PC-9 (cell line): ENCODE measurements at regions not wholly inside any gene's neighbourhood (a gene's known extent, or its start where the extent isn't known, plus 50 kb on each side); places are given as distances from the start of the nearest gene placed in this dataset.

ENCODE experiments used
- BruUV-seq: library from RNA; stranded (reverse); fragments of 400-500 nt; replicated peaks from 2 replicates; lab custom pipeline; 2021; lab: Mats Ljungman, UMichigan
- CTCF ChIA-PET: fragments of 300-600 bp; sonication (Branson Sonifier 250); formaldehyde crosslinking; loops from one replicate; lab custom pipeline; 2022; ENCODE audit warnings: antibody characterized with exemption; lab: Charles Lee
- POLR2A ChIA-PET: fragments of 300-600 bp; sonication (Branson Sonifier 250); formaldehyde crosslinking; loops from one replicate; lab custom pipeline; 2022; ENCODE audit warnings: antibody characterized with exemption; ENCODE audit not compliant: unreplicated experiment; lab: Charles Lee
- DNase-seq, 2 experiments: peaks; one replicate each; pipeline versions ENCODE4 v3.0.0 to v3.0.0-alpha.2; 2015 to 2022; ENCODE audit warnings: mixed read lengths in 1 of 2
- H2AFZ ChIP-seq: fragments of 200-600 bp; sonication (generic); 2 replicates; pipeline ENCODE4 v1.8.1; 2017; ENCODE audit warnings: antibody characterized with exemption
- H3F3A ChIP-seq: fragments of 200-600 bp; sonication (generic); 2 replicates; pipeline ENCODE4 v1.8.1; 2017; ENCODE audit warnings: antibody characterized with exemption, mild to moderate bottlenecking, low read depth; ENCODE audit not compliant: insufficient read depth
- H3K27ac ChIP-seq: fragments of 200-600 bp; sonication (generic); 2 replicates; pipeline ENCODE4 v1.6.1; 2016; ENCODE audit warnings: mixed run types
- H3K27me3 ChIP-seq: fragments of 200-600 bp; sonication (generic); 2 replicates; pipeline ENCODE4 v1.6.1; 2016; ENCODE audit warnings: low read depth, mixed run types; ENCODE audit not compliant: insufficient read depth
- H3K36me3 ChIP-seq: fragments of 200-600 bp; sonication (generic); 2 replicates; pipeline ENCODE4 v1.6.1; 2016; ENCODE audit warnings: low read depth, mixed run types
- H3K4me1 ChIP-seq: fragments of 200-600 bp; sonication (generic); replicated peaks from 2 replicates; pipeline ENCODE4 v1.6.1; 2016; ENCODE audit warnings: mixed run types; ENCODE audit not compliant: insufficient read depth
- H3K4me2 ChIP-seq: fragments of 200-600 bp; sonication (generic); 2 replicates; pipeline ENCODE4 v1.6.1; 2017; ENCODE audit warnings: mixed run types
- H3K4me3 ChIP-seq: fragments of 200-600 bp; sonication (generic); 2 replicates; pipeline ENCODE4 v1.6.1; 2016; ENCODE audit warnings: mixed run types
- H3K79me2 ChIP-seq: fragments of 200-600 bp; sonication (generic); 2 replicates; pipeline ENCODE4 v1.6.1; 2017; ENCODE audit warnings: low read depth, mixed run types
- H3K9me2 ChIP-seq: fragments of 200-600 bp; sonication (generic); 2 replicates; pipeline ENCODE4 v1.8.1; 2017; ENCODE audit warnings: mild to moderate bottlenecking; ENCODE audit not compliant: insufficient read depth
- H3K9me3 ChIP-seq: fragments of 200-600 bp; sonication (generic); 2 replicates; pipeline ENCODE4 v1.8.1; 2016; ENCODE audit warnings: low read depth; ENCODE audit not compliant: insufficient read depth
- H4K20me1 ChIP-seq: fragments of 200-600 bp; sonication (generic); 2 replicates; pipeline ENCODE4 v1.8.1; 2017; ENCODE audit not compliant: insufficient read depth
- CTCF ChIP-seq: fragments of 200-600 bp; sonication (generic); conservative IDR thresholded peaks from 2 replicates; pipeline ENCODE4 v1.6.1; 2017; ENCODE audit warnings: mixed run types, antibody characterized with exemption, mild to moderate bottlenecking, moderate library complexity
- EZH2 ChIP-seq: fragments of 200-600 bp; sonication (generic); IDR thresholded peaks from 2 replicates; pipeline ENCODE4 v1.8.0; 2017; ENCODE audit warnings: antibody characterized with exemption, low read depth
- intact Hi-C: fragments of 100-400 bp; cut with micrococcal nuclease; formaldehyde crosslinking; loops from one replicate; pipeline ENCODE4 v1.10.0; 2022; ENCODE audit not compliant: unreplicated experiment

GRCh38 chrX:10903523-10903922 lies 207.6 kb upstream of the HCCS start:
- Histone ChIP-seq H3K4me2 (no peak overlapping the region), H3K4me1 (no peaks in the 10 kb centered on the region; the same call in 1 of the 2 replicates), H2AFZ (no peak overlapping the region), H3K9me2 (no peaks in the 10 kb centered on the region), H3K4me3 (no peak overlapping the region), H3K79me2 (no peaks in the 10 kb centered on the region), H3K9me3 (no peaks in the 10 kb centered on the region), H3K27me3 (no peaks in the 10 kb centered on the region), H3F3A (no peaks in the 10 kb centered on the region), H3K36me3 (no peaks in the 10 kb centered on the region), H3K27ac (no peak overlapping the region), H4K20me1 (no peaks in the 10 kb centered on the region)
- TF ChIP-seq EZH2: no peak
- no peak for TF ChIP-seq CTCF
- no peak for DNase-seq
- intact Hi-C loops: loop anchor here (5.0 kb wide), 1 partner anchor 159 kb away; no protein-coding TSS in a partner anchor
- BruUV-seq: no TSS peak
- POLR2A ChIA-PET: no interaction called here
- CTCF ChIA-PET: no interaction called here

DNA sequence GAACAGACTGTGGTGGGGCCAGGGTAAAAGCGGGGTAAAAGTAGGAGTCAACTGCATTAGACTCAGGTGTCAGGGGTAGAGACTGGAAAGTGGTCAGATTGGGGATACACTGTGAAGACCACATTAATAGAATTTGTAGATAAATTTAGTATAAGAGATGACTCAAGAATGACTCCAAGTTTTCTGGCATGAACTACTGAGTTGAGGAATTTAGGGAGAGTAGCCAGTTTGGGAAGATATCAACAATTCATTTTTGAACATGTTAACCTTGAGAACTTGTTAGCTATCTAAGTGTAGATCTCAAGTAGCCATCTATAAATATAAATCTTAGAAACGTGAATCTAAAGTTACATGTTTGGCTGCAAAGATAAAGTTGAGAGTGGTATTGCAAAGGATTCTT lies 206.9 kb upstream of the HCCS start:
- H3K4me2 ChIP-seq: no peak overlapping the region
- no peak overlapping the region for H3K27ac ChIP-seq
- TF ChIP-seq EZH2 (no peak), CTCF (no peak)
- no peaks in the 10 kb centered on the region for H3K9me3 ChIP-seq
- POLR2A ChIA-PET: interaction anchor here (0.6 kb wide), 1 partner anchor 577 kb away, joined by 3 read pairs; no protein-coding TSS in a partner anchor
- no peaks in the 10 kb centered on the region for H3K9me2 ChIP-seq
- no peaks in the 10 kb centered on the region for H3K36me3 ChIP-seq
- H2AFZ ChIP-seq: no peak overlapping the region
- CTCF ChIA-PET: no interaction called here
- no peaks in the 10 kb centered on the region; the same call in 1 of the 2 replicates for H3K4me1 ChIP-seq
- H3K27me3 ChIP-seq: no peaks in the 10 kb centered on the region
- no peak for DNase-seq
- no peaks in the 10 kb centered on the region for H3K79me2 ChIP-seq
- no peaks in the 10 kb centered on the region for H4K20me1 ChIP-seq
- no peak overlapping the region for H3K4me3 ChIP-seq
- no peaks in the 10 kb centered on the region for H3F3A ChIP-seq
- no TSS peak for BruUV-seq
- intact Hi-C loops: loop anchor here (5.0 kb wide), 1 partner anchor 158 kb away; no protein-coding TSS in a partner anchor

DNA sequence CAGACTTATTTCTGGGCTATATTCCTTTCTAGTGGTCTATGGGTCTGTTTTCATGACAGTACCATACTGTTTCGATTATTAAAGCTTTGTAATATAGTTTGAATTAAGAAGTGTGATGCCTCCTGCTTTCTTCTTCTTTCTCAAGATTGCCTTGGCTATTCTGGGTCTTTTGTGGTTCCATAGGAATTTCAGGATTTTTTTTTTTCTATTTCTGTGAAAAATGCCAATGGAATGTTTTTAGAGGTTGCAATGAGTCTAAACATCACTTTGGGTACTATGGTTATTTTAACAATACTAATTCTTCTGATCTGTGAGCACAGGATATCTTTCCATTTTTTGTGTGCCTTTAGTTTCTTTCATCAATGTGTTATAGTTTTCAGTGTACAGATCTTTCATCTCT lies 204.3 kb upstream of the HCCS start:
- no peaks in the 10 kb centered on the region for H3K9me3 ChIP-seq
- intact Hi-C loops: no loop called here
- no peaks in the 10 kb centered on the region for H3K79me2 ChIP-seq
- no peaks in the 10 kb centered on the region for H3K9me2 ChIP-seq
- no peaks in the 10 kb centered on the region for H3F3A ChIP-seq
- no peak overlapping the region for H3K4me2 ChIP-seq
- no peaks in the 10 kb centered on the region for H3K4me1 ChIP-seq
- BruUV-seq: no TSS peak
- H3K27me3 ChIP-seq: no peaks in the 10 kb centered on the region
- TF ChIP-seq EZH2: no peak
- no peak overlapping the region for H3K27ac ChIP-seq
- ChIA-PET CTCF (no interaction called here), POLR2A (no interaction called here)
- no peak for DNase-seq
- H2AFZ ChIP-seq: no peak overlapping the region
- no peak overlapping the region for H3K4me3 ChIP-seq
- H4K20me1 ChIP-seq: no peaks in the 10 kb centered on the region
- H3K36me3 ChIP-seq: no peaks in the 10 kb centered on the region

- H3K4me3 ChIP-seq: no peak overlapping the region
- POLR2A ChIA-PET: no interaction called here
- H3K4me2 ChIP-seq: no peak overlapping the region
- intact Hi-C loops: no loop called here
- no peaks in the 10 kb centered on the region for H4K20me1 ChIP-seq
- no peaks in the 10 kb centered on the region for H3F3A ChIP-seq
- no peak for TF ChIP-seq CTCF
- TF ChIP-seq EZH2: no peak
- H3K4me1 ChIP-seq: peaks cover 4% of the 10 kb centered on the region
- no peaks in the 10 kb centered on the region for H3K27me3 ChIP-seq
- H3K79me2 ChIP-seq: no peaks in the 10 kb centered on the region
- H3K9me3 ChIP-seq: no peaks in the 10 kb centered on the region
- DNase-seq: peak; percentile 2 to 77
- H3K36me3 ChIP-seq: no peaks in the 10 kb centered on the region
- H2AFZ ChIP-seq: no peak overlapping the region
- CTCF ChIA-PET: no interaction called here
- no peaks in the 10 kb centered on the region for H3K9me2 ChIP-seq
- H3K27ac ChIP-seq: no peak overlapping the region
- no TSS peak for BruUV-seq
Measured at GRCh38 chrX:10922159-10922558, 189.0 kb upstream of the HCCS start.
